ENCODE measurements at regions not wholly inside any gene's neighbourhood (a gene's known extent, or its start where the extent isn't known, plus 50 kb on each side); places are given as distances from the start of the nearest gene placed in this dataset.

DNA sequence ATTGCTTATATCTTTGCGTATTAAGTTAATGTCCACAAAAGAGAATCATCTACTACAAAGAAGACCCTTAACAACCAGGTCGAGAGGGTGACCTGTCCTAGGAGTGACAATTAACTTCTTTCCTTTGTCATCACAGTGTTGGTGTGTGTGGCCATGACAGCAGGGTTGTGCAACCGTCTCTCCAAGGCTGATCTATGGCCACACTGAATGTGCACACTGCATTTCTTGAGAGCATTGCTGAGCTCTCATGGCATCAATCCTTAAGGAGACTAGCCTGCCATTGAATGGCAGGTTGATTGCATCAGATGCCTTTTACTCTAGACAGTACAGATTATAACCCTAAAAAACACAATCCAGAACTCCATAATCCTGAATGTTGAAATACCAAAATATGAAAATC is 86.5 kb upstream of the OLFM3 start:
- no peak for DNase-seq (ENCODE audit: low read depth in 4 of 4, low spot score in 2 of 4)

DNA sequence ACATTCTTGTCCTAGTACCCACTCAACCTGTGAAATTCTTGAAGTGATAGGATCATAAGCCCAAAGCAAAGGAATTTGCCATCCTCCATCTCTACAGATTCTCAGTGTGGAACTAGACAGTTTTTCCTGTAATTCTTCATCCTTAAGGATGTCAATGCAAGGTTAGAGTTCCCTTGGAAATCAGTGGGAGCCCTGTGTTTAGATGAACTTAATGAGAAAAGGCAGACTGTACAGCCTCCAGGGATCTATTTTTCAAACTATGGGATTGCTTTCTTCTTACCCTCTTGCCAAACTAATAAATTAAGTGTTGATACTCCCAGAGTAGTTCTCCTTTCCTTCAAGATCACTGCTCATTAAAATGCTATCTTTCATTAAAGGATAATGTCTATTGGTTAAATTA is 78.1 kb upstream of the OLFM3 start:
- DNase-seq (ENCODE audit: low read depth in 4 of 4, low spot score in 2 of 4): no peak

DNA sequence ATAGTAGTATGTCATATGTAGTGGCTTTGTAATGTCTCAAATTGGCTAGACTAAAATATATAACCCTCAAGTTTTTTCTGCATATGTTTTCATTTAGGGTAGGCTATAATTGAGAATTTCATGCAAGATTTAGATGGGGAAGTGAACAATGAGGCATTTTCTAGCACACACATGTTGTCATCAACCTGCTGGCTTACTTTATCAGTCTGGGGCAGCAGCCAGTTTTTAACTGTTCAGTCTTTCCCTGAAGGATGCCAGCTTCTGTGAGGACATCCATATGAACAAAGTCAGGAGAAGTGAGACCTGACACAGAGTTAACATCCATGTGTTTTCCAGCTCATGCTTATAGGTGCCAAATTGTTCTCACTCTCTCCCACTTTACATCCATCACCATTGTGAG is 74.7 kb upstream of the OLFM3 start:
- no peak for DNase-seq (ENCODE audit: low read depth in 4 of 4, low spot score in 2 of 4)

DNA sequence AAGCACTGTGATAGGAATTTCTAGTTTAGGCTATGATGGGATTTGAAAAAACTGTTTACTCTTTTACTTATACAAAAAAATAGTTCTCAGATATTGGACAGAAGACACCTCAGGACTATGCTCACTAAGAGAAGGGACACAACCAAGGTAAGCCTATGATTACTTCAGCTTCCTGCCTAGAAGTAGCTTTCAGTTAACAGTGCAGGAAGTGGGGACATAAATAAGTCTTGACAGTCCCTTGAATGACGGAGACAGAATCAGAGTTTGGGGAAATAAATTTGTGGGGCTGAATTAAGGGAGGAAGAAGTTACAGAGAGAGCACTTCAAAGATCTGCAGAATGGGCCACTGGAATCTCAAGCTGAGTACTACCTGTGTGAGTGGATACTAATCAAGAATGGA is 53.8 kb upstream of the OLFM3 start:
- DNase-seq (ENCODE audit: low read depth in 4 of 4, low spot score in 2 of 4): no peak

DNA sequence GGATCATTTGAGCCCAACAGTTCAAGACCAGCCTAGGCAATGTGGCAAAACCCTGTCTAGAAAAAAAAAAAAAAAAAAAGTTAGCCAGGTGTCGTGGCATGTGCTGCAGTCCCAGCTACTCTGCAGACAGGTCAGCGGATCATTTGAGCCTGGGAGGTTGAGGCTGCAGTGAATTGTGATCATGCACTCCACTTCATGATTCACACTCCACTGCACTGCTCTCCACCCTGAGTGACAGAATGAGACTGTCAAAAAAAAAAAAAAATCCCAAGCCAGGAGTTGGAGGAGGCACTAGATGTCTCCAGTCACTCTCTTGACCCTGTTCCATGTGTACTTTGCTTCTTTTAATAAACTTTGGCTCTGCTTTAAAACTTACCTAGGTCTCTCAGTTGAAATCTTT is 51.0 kb upstream of the OLFM3 start:
- DNase-seq (ENCODE audit: low read depth in 4 of 4, low spot score in 2 of 4): no peak

Measured in left renal cortex interstitium (tissue), 4 donors.